HG03442 (cell line): ENCODE measurements at regions not wholly inside any gene's neighbourhood (a gene's known extent, or its start where the extent isn't known, plus 50 kb on each side); places are given as distances from the start of the nearest gene placed in this dataset.

ENCODE experiments used
- ATAC-seq: cut with Tn5 transposase; IDR thresholded peaks from one replicate; pipeline ENCODE4 v1.9.1; 2021; ENCODE audit warnings: mild to moderate bottlenecking, moderate library complexity; ENCODE audit not compliant: unreplicated experiment

- no peak for ATAC-seq
These were observed 82.8 kb upstream of the C1orf87 start for GRCh38 chr1:60156371-60156770.

GRCh38 chr1:60153961-60154360 is 80.4 kb upstream of the C1orf87 start:
- ATAC-seq: no peak

GRCh38 chr1:60152891-60153290 is 79.3 kb upstream of the C1orf87 start:
- no peak for ATAC-seq

- ATAC-seq: no peak
These were observed 77.7 kb upstream of the C1orf87 start for GRCh38 chr1:60151311-60151710.

GRCh38 chr1:60149251-60149650 is 75.7 kb upstream of the C1orf87 start:
- no peak for ATAC-seq

- ATAC-seq: no peak
These were observed 73.3 kb upstream of the C1orf87 start for GRCh38 chr1:60146884-60147283.

GRCh38 chr1:60145771-60146170 is 72.2 kb upstream of the C1orf87 start:
- ATAC-seq: no peak

GRCh38 chr1:60141743-60142142 is 68.2 kb upstream of the C1orf87 start:
- ATAC-seq: no peak

- no peak for ATAC-seq
These were observed 67.7 kb upstream of the C1orf87 start for GRCh38 chr1:60141276-60141675.

- ATAC-seq: no peak
These were observed 63.8 kb upstream of the C1orf87 start for GRCh38 chr1:60137406-60137805.

GRCh38 chr1:60136395-60136794 is 62.8 kb upstream of the C1orf87 start:
- ATAC-seq: no peak

GRCh38 chr1:60134716-60135115 is 61.1 kb upstream of the C1orf87 start:
- no peak for ATAC-seq

GRCh38 chr1:60133848-60134247 is 60.3 kb upstream of the C1orf87 start:
- no peak for ATAC-seq

GRCh38 chr1:60133000-60133673 is 59.6 kb upstream of the C1orf87 start:
- no peak for ATAC-seq

GRCh38 chr1:60132108-60132507 is 58.5 kb upstream of the C1orf87 start:
- ATAC-seq: no peak

- ATAC-seq: no peak
These were observed 57.1 kb upstream of the C1orf87 start for GRCh38 chr1:60130703-60131102.

GRCh38 chr1:60129911-60130310 is 56.3 kb upstream of the C1orf87 start:
- no peak for ATAC-seq

GRCh38 chr1:60126723-60127122 is 53.2 kb upstream of the C1orf87 start:
- no peak for ATAC-seq
